ENCODE measurements at regions not wholly inside any gene's neighbourhood (a gene's known extent, or its start where the extent isn't known, plus 50 kb on each side); places are given as distances from the start of the nearest gene placed in this dataset.
A peak's percentile ranks its signal among the peaks of the same experiment; 100 is the strongest.
"Not testable (repeated sequence)": the region's sequence is repeated elsewhere in the genome, so short reads cannot be mapped to it uniquely, and the experiment has no call there.

GRCh38 chr21:16187603-16188301 is 458.0 kb downstream of the USP25 start:
- no peak for DNase-seq

DNA sequence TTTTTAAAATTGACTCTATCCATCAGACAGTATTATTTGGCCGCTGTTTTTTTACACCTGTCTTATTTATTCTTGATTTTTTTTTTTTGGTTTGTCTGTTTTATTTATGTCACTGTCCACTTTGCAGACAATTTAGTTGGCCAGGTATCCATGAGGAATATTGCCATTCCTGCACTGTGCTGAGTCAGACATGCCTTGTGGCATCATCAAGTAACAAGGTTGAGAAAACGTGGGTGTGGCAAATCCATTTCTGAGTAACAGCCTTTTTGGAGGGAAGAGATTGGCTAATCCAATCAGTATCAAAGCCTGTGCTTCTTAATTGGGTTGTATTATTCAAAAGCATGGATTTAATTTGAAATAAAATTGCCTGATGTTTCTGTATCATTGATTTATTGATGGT is 463.1 kb downstream of the USP25 start:
- DNase-seq: peak; percentile 36

- DNase-seq: peak; percentile 46
Measured at GRCh38 chr21:16193496-16194094, 463.8 kb downstream of the USP25 start.

DNA sequence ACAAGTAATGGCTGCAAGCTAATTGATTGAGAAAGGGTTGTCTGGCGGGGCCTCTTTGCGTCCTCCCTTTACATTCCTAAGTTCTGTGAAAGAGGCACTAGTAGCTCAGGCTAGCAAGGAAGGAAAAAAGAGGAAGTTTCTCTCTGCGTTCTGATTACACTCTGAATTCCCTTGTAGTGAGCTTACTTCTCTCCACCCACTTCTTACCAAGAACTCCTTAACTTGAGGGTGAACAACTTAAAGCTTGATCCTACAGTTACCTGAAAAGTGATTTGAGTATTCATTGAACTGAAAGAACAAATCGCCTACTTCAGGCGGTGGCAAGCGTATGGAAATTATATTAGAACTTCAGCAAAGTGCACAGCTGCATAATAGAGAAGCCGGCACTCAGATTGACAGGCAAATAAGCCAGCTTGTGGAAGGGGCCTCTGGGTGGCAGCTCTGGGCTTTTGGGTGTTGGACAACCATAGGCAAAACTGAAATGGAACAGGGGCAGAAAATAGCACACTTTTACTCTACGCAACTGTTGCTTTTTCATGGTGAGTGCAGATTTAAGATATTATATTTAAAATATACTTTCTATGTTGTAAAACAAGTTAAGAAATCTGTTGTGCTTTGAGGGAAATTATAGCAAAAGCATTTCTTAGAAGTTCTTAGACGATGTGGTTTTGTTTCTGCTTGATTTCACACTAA is 464.5 kb downstream of the USP25 start:
- peak; percentile 98 for DNase-seq

- peak; percentile 78 for DNase-seq
Measured at GRCh38 chr21:16194788-16195537, 465.2 kb downstream of the USP25 start.

- DNase-seq: peak; percentile 80
Measured at GRCh38 chr21:16195538-16195910, 465.7 kb downstream of the USP25 start.

DNA sequence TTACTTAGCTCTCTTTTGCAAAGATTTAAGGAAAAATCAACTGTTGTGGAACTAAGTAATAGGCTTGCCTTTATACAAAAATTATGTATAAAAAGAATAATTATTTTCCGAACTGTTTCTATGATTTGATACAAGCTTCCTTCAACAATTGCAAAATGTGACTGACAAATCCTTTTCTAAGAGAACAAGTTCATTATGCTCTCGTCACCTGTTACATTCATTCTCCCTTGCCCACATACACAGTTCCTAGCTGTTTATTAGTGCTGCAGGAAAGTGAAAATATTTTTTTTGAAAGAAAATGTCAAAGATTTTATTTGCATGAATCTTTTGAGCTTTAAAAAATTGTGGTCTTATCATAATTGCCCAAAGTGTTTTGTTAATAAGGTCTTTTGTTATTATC is 466.2 kb downstream of the USP25 start:
- peak; percentile 73 for DNase-seq

DNA sequence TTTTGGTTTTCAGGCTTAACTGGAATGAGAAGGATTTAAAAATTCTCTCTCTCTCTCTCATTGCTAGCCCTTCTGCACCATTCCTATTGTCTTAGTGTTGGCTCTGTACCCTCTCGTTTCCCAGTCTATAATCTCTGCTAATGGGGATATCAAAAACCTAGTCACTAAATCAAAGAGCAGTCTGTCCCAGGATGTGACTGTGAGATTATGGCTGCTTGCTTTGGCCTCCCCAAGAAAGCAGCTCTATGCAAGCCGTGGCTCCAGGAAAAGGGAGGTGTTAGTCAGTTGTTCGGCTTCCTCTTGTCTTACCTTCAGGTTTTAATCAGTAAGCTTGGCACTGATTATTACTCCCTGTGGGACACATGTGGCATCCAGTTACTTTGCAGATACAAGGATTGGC is 468.8 kb downstream of the USP25 start:
- DNase-seq: no peak

GRCh38 chr21:16199539-16199938 is 469.8 kb downstream of the USP25 start:
- DNase-seq: no peak

- DNase-seq: no peak
Measured at GRCh38 chr21:16201718-16202117, 471.9 kb downstream of the USP25 start.

DNA sequence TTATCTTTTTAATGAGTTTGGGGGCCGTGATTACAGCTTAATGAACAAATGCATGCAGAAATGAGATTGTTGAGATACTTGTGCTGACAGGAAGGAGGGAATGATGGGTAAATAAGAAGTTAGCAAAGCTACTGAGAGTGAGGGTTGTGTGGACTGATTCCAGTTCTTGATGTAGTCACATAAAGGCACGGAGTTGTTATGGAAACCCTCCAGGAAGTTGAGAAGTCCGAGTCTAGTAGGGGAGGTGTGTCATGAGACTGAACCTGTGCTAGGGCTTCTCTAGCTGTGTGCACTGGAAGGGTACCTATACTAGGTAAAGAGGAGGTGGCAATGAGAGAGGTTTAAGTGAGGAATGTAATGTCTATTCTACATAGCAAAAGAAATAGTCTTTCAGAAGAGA is 475.7 kb downstream of the USP25 start:
- DNase-seq: no peak

DNA sequence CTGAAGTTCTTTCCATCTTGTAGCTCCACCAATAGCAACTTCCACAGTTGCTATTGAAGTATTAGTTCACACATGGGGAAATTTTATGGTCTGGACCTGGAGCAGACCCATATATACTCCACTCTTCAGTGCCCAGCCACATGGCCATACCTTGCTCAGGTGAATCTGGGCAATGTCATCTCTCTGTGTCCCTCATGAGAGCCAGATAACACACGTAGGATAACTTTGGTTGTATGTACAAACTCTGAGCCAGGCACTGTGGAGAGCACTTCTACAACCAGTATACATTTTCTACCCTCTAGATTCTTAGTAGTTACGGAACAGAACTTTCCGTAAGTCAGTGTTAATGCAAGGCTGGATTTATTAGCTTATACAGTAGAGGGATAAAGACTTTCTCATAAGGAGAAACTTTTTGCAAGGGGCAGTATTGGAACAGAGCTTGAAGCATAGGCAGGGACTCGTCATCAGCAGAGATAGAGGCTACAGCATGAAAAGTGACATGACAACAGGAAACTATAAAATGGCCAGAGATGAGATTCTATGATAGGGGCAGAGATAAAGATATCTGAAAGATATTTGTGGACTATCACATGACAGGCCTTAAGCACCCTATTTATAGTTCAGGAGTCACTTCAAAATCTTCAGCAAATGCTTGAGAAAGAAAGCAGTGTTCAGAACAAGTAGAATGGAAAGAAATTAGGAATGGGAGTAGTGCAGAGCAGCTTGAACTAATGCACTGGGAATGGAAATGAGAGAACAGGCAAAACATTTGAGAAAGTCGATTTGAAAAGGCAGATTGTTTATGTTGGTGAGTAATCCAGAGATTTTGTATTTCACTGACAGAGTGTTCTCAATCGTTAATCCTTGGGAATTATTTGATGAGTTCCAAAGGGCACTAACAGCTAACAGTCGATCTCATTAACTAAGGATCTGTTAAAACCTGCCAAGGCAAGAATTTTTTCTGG is 481.8 kb downstream of the USP25 start:
- DNase-seq: no peak

DNA sequence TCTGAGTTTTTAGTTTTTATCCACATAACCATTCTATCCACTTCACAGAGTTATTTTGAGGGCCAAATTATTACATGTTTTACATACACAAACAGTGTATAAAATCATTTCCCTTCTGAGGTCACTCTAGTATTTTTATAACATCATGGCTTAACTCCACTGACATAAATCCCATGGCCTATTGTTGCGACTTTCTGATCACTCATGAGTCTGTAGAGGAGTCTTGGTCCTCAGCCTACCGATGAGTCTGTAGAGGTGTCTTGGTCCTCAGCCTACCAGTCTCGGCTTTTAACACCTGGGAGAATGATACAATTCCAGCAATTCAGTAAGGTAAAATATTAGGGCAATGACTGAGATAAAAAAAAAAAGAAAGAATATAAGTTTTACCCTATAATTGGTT is 483.7 kb downstream of the USP25 start:
- DNase-seq: no peak

DNA sequence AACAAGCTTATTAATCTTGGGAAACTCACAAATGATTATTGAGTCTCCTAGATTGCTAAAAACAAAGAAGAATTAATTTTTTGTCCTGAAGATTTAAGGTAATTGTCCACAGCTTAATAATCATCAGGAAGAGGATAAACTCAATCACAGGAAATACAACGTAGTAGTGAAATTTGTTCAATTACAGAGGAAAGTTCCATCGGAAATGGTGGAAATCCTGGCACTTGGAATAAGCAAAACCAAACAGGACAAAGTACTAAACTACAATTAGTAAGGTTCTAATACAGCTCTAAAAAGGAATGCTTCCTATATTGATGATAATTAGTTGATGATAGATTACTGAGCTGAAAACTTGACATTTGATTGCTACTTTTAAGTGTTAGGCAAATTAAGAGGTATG is 485.4 kb downstream of the USP25 start:
- no peak for DNase-seq

- no peak for DNase-seq
Measured at GRCh38 chr21:16215663-16216183, 485.9 kb downstream of the USP25 start.

GRCh38 chr21:16216288-16216962 is 486.6 kb downstream of the USP25 start:
- DNase-seq: no peak

GRCh38 chr21:16218682-16219343 is 489.0 kb downstream of the USP25 start:
- no peak for DNase-seq

DNA sequence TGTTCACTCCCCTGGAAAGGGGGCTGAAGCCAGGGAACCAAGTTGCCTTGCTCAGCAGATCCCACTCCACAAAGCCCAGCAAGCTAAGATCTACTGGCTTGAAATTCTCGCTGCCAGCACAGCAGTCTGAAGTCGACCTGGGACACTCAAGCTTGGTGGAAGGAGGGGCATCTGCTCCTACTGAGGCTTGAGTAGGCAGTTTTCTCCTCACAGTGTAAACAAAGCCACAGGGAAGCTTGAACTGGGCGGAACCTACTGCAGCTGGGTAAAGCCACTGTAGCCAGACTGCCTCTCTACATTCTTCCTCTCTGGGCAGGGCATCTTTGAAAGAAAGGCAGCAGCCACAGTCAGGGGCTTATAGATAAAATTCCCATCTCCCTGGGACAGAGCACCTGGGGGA is 495.0 kb downstream of the USP25 start:
- not testable (repeated sequence) for DNase-seq

DNA sequence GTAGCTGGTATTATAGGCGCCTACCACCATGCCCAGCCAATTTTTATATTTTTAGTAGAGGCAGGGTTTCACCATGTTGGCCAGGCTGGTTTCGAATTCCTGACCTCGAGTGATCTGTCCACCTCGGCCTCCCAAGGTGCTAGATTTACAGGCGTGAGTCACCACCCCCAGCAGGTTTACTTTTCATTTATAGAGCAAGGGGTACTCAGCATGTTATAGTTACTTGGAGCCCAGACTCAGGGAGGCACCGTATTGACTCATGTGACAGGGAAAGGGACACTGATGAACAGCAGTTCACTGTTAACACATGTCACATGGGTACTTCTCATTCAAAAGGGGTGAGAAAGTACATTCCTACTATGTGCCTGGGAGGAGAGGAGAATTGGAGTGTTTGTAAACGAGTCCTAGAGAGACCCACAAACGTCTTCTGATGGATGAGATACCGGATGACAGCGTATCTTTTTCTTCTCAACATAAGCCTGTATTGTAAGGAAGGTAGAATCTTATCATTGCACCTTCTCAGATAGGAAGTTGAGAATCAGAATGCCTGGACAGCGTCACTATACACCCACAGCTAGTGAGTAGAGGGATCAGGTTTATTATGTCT is 510.0 kb downstream of the USP25 start:
- DNase-seq: no peak

DNA sequence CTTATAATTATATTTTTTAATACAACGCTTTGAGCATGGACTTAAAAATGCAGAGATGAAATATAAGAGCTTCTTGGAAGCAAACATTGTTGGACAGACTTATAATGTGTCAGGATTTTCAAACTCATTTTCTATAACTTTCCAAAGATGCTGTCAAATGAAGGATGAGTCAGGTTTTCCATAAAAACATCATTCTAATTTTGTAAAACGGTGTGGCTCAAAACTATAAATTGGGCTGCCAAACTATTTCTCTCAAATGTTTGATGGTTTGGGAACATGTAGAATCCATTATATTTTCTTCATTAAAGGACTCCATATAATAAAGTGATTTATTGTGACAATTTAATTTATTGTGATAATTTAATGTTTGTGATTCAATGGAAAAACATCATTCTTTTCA is 511.2 kb downstream of the USP25 start:
- no peak for DNase-seq
